ENCODE measurements at regions not wholly inside any gene's neighbourhood (a gene's known extent, or its start where the extent isn't known, plus 50 kb on each side); places are given as distances from the start of the nearest gene placed in this dataset.

- Histone ChIP-seq H2AFZ (ENCODE audit: low read depth) (no peak overlapping the region), H3K9ac (no peak overlapping the region), H3K4me3 (ENCODE audit: low read depth in 2 of 2, low read length in 1 of 2) (no peak overlapping the region), H3F3A (replicated peaks; ENCODE audit: insufficient read depth) (peaks cover 11% of the 10 kb centered on the region), H3K4me2 (no peak overlapping the region), H3K27ac (ENCODE audit: low read depth in 2 of 2, low read length in 1 of 2) (no peak overlapping the region), H3K9me2 (no peaks in the 10 kb centered on the region), H4K20me1 (ENCODE audit: insufficient read depth) (no peaks in the 10 kb centered on the region), H3K9me3 (no peaks in the 10 kb centered on the region), H3K36me3 (replicated peaks in 1 of 2; ENCODE audit: control insufficient read depth in 1 of 2, insufficient read depth in 2 of 2, low read length in 1 of 2) (no peaks in the 10 kb centered on the region), H3K27me3 (ENCODE audit: insufficient read depth) (no peaks in the 10 kb centered on the region), H3K4me1 (ENCODE audit: control insufficient read depth in 1 of 2, insufficient read depth in 2 of 2, low read depth in 1 of 2, low read length in 1 of 2) (peaks cover 5 to 6% of the 10 kb centered on the region in 2 experiments; a peak in 3 of 4 replicates), H3K79me2 (ENCODE audit: insufficient read depth) (no peaks in the 10 kb centered on the region)
- CTCF ChIA-PET: interaction anchor here (1.4 kb wide), 1 partner anchor 12 kb away, joined by 5 read pairs; no protein-coding TSS in a partner anchor
- DNase-seq: no peak
- TF ChIP-seq RXRA (IDR thresholded peaks at IDR 0.05; ENCODE audit: borderline replicate concordance, low read depth) (no peak), TEAD4 (IDR thresholded peaks at IDR 0.05; ENCODE audit: borderline replicate concordance, insufficient read depth) (no peak), RAD21 (IDR thresholded peaks at IDR 0.05; ENCODE audit: low read length) (no peak), REST (IDR thresholded peaks at IDR 0.05; ENCODE audit: low read depth, low read length) (no peak), USF1 (IDR thresholded peaks at IDR 0.05; ENCODE audit: borderline replicate concordance, low read depth) (no peak), SIN3A (IDR thresholded peaks at IDR 0.05; ENCODE audit: borderline replicate concordance, low read depth, low read length) (no peak), YY1 (IDR thresholded peaks at IDR 0.05; ENCODE audit: low read depth) (no peak), FOXJ3 (CRISPR knock-in tag; IDR thresholded peaks at IDR 0.05) (no peak), JUND (IDR thresholded peaks at IDR 0.05) (no peak), MXI1 (IDR thresholded peaks at IDR 0.05; ENCODE audit: low read depth, low read length) (no peak), GATA2 (CRISPR knock-in tag; IDR thresholded peaks at IDR 0.05) (no peak), GABPA (IDR thresholded peaks at IDR 0.05; ENCODE audit: low read depth) (no peak), EP300 (IDR thresholded peaks at IDR 0.05; ENCODE audit: borderline replicate concordance in 1 of 2, low read depth in 1 of 2, low read length in 1 of 2) (no peak), EZH2phosphoT487 (IDR thresholded peaks at IDR 0.05; ENCODE audit: borderline replicate concordance, low read depth) (no peak)
- TF ChIP-seq, protein P1, sequence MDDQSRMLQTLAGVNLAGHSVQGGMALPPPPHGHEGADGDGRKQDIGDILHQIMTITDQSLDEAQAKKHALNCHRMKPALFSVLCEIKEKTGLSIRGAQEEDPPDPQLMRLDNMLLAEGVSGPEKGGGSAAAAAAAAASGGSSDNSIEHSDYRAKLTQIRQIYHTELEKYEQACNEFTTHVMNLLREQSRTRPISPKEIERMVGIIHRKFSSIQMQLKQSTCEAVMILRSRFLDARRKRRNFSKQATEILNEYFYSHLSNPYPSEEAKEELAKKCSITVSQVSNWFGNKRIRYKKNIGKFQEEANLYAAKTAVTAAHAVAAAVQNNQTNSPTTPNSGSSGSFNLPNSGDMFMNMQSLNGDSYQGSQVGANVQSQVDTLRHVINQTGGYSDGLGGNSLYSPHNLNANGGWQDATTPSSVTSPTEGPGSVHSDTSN (IDR thresholded peaks at IDR 0.05): no peak
- 82% methylated on average over 4 of the region's 4 CpGs for WGBS (ENCODE audit: low lambda C conversion rate)
- POLR2A ChIA-PET: no interaction called here
Observed at GRCh38 chr12:92294676-92295440, 149.2 kb upstream of the BTG1 start.
